ENCODE measurements at regions not wholly inside any gene's neighbourhood (a gene's known extent, or its start where the extent isn't known, plus 50 kb on each side); places are given as distances from the start of the nearest gene placed in this dataset.

- Histone ChIP-seq H3K4me1 (ENCODE audit: control insufficient read depth, insufficient read depth, low read length) (no peaks in the 10 kb centered on the region), H3K27ac (ENCODE audit: low read length) (no peak overlapping the region), H3K4me3 (ENCODE audit: low read length) (no peak overlapping the region), H3K36me3 (ENCODE audit: control insufficient read depth, insufficient read depth, low read length) (no peaks in the 10 kb centered on the region), H3K9me3 (replicated peaks; ENCODE audit: control insufficient read depth, low read depth, low read length) (no peaks in the 10 kb centered on the region), H3K27me3 (ENCODE audit: control insufficient read depth, insufficient read depth, low read length) (no peaks in the 10 kb centered on the region)
- WGBS (ENCODE audit: insufficient coverage): no CpG with 5 or more reads among the region's 1 CpG
- DNase-seq: no peak
Observed at GRCh38 chr2:53572696-53573095, 194.9 kb upstream of the CHAC2 start.

GRCh38 chr2:53569957-53570727, 197.5 kb upstream of the CHAC2 start:
- no peaks in the 10 kb centered on the region for H3K9me3 ChIP-seq (replicated peaks; ENCODE audit: control insufficient read depth, low read depth, low read length)
- no peak overlapping the region for H3K27ac ChIP-seq (ENCODE audit: low read length)
- H3K4me3 ChIP-seq (ENCODE audit: low read length): no peak overlapping the region
- no peaks in the 10 kb centered on the region for H3K36me3 ChIP-seq (ENCODE audit: control insufficient read depth, insufficient read depth, low read length)
- no peaks in the 10 kb centered on the region for H3K4me1 ChIP-seq (ENCODE audit: control insufficient read depth, insufficient read depth, low read length)
- no peaks in the 10 kb centered on the region for H3K27me3 ChIP-seq (ENCODE audit: control insufficient read depth, insufficient read depth, low read length)
- no peak for DNase-seq
- WGBS (ENCODE audit: insufficient coverage): 83% methylated on average over 2 of the region's 14 CpGs

- DNase-seq: peak; percentile 55
- Histone ChIP-seq H3K27me3 (ENCODE audit: control insufficient read depth, insufficient read depth, low read length) (no peaks in the 10 kb centered on the region), H3K4me3 (ENCODE audit: low read length) (no peak overlapping the region), H3K27ac (ENCODE audit: low read length) (no peak overlapping the region), H3K9me3 (replicated peaks; ENCODE audit: control insufficient read depth, low read depth, low read length) (no peaks in the 10 kb centered on the region), H3K4me1 (ENCODE audit: control insufficient read depth, insufficient read depth, low read length) (no peaks in the 10 kb centered on the region), H3K36me3 (ENCODE audit: control insufficient read depth, insufficient read depth, low read length) (no peaks in the 10 kb centered on the region)
- 50% methylated on average over 2 of the region's 4 CpGs for WGBS (ENCODE audit: insufficient coverage)
Observed at GRCh38 chr2:53568469-53568868, 199.1 kb upstream of the CHAC2 start.

GRCh38 chr2:53567073-53567472, 200.5 kb upstream of the CHAC2 start:
- Histone ChIP-seq H3K27me3 (ENCODE audit: control insufficient read depth, insufficient read depth, low read length) (no peaks in the 10 kb centered on the region), H3K9me3 (replicated peaks; ENCODE audit: control insufficient read depth, low read depth, low read length) (no peaks in the 10 kb centered on the region), H3K36me3 (ENCODE audit: control insufficient read depth, insufficient read depth, low read length) (no peaks in the 10 kb centered on the region), H3K27ac (ENCODE audit: low read length) (no peak overlapping the region), H3K4me1 (ENCODE audit: control insufficient read depth, insufficient read depth, low read length) (no peaks in the 10 kb centered on the region), H3K4me3 (ENCODE audit: low read length) (no peak overlapping the region)
- DNase-seq: no peak

- no peaks in the 10 kb centered on the region for H3K36me3 ChIP-seq (ENCODE audit: control insufficient read depth, insufficient read depth, low read length)
- H3K9me3 ChIP-seq (replicated peaks; ENCODE audit: control insufficient read depth, low read depth, low read length): peaks cover 1% of the 10 kb centered on the region
- DNase-seq: no peak
- H3K27me3 ChIP-seq (ENCODE audit: control insufficient read depth, insufficient read depth, low read length): no peaks in the 10 kb centered on the region
- no CpG with 5 or more reads among the region's 4 CpGs for WGBS (ENCODE audit: insufficient coverage)
- H3K4me1 ChIP-seq (ENCODE audit: control insufficient read depth, insufficient read depth, low read length): no peaks in the 10 kb centered on the region
- H3K27ac ChIP-seq (ENCODE audit: low read length): no peak overlapping the region
- no peak overlapping the region for H3K4me3 ChIP-seq (ENCODE audit: low read length)
Observed at GRCh38 chr2:53562407-53562806, 205.2 kb upstream of the CHAC2 start.

GRCh38 chr2:53561155-53561554, 206.4 kb upstream of the CHAC2 start:
- Histone ChIP-seq H3K4me1 (ENCODE audit: control insufficient read depth, insufficient read depth, low read length) (no peaks in the 10 kb centered on the region), H3K27me3 (ENCODE audit: control insufficient read depth, insufficient read depth, low read length) (no peaks in the 10 kb centered on the region), H3K9me3 (replicated peaks; ENCODE audit: control insufficient read depth, low read depth, low read length) (peaks cover 2% of the 10 kb centered on the region), H3K36me3 (ENCODE audit: control insufficient read depth, insufficient read depth, low read length) (no peaks in the 10 kb centered on the region), H3K4me3 (ENCODE audit: low read length) (no peak overlapping the region), H3K27ac (ENCODE audit: low read length) (no peak overlapping the region)
- no peak for DNase-seq
- WGBS (ENCODE audit: insufficient coverage): 80% methylated on average over 1 of the region's 4 CpGs

- no CpG with 5 or more reads among the region's 2 CpGs for WGBS (ENCODE audit: insufficient coverage)
- DNase-seq: no peak
- Histone ChIP-seq H3K4me3 (ENCODE audit: low read length) (no peak overlapping the region), H3K9me3 (replicated peaks; ENCODE audit: control insufficient read depth, low read depth, low read length) (peaks cover 4% of the 10 kb centered on the region), H3K36me3 (ENCODE audit: control insufficient read depth, insufficient read depth, low read length) (no peaks in the 10 kb centered on the region), H3K27me3 (ENCODE audit: control insufficient read depth, insufficient read depth, low read length) (no peaks in the 10 kb centered on the region), H3K4me1 (ENCODE audit: control insufficient read depth, insufficient read depth, low read length) (no peaks in the 10 kb centered on the region), H3K27ac (ENCODE audit: low read length) (no peak overlapping the region)
Observed at GRCh38 chr2:53559302-53559966, 208.2 kb upstream of the CHAC2 start.

GRCh38 chr2:53558867-53559266, 208.7 kb upstream of the CHAC2 start:
- no peaks in the 10 kb centered on the region for H3K4me1 ChIP-seq (ENCODE audit: control insufficient read depth, insufficient read depth, low read length)
- no peak overlapping the region for H3K4me3 ChIP-seq (ENCODE audit: low read length)
- H3K36me3 ChIP-seq (ENCODE audit: control insufficient read depth, insufficient read depth, low read length): no peaks in the 10 kb centered on the region
- H3K9me3 ChIP-seq (replicated peaks; ENCODE audit: control insufficient read depth, low read depth, low read length): peaks cover 9% of the 10 kb centered on the region
- H3K27me3 ChIP-seq (ENCODE audit: control insufficient read depth, insufficient read depth, low read length): no peaks in the 10 kb centered on the region
- DNase-seq: no peak
- no CpG with 5 or more reads among the region's 2 CpGs for WGBS (ENCODE audit: insufficient coverage)
- H3K27ac ChIP-seq (ENCODE audit: low read length): no peak overlapping the region

- no peaks in the 10 kb centered on the region for H3K27me3 ChIP-seq (ENCODE audit: control insufficient read depth, insufficient read depth, low read length)
- WGBS (ENCODE audit: insufficient coverage): 52% methylated on average over 3 of the region's 4 CpGs
- DNase-seq: no peak
Observed at GRCh38 chr2:53549497-53549896, 218.1 kb upstream of the CHAC2 start.

GRCh38 chr2:53545604-53546003, 222.0 kb upstream of the CHAC2 start:
- H3K27ac ChIP-seq (ENCODE audit: low read length): no peak overlapping the region
- no peaks in the 10 kb centered on the region for H3K36me3 ChIP-seq (ENCODE audit: control insufficient read depth, insufficient read depth, low read length)
- H3K4me1 ChIP-seq (ENCODE audit: control insufficient read depth, insufficient read depth, low read length): no peaks in the 10 kb centered on the region
- no peaks in the 10 kb centered on the region for H3K27me3 ChIP-seq (ENCODE audit: control insufficient read depth, insufficient read depth, low read length)
- no peak overlapping the region for H3K4me3 ChIP-seq (ENCODE audit: low read length)
- DNase-seq: no peak
- peaks cover 7% of the 10 kb centered on the region for H3K9me3 ChIP-seq (replicated peaks; ENCODE audit: control insufficient read depth, low read depth, low read length)
- WGBS (ENCODE audit: insufficient coverage): 79% methylated on average over 4 of the region's 4 CpGs

More at GRCh38 chr2:53549497-53549896, 218.1 kb upstream of the CHAC2 start:
- no peaks in the 10 kb centered on the region for H3K4me1 ChIP-seq (ENCODE audit: control insufficient read depth, insufficient read depth, low read length)
- peaks cover 6% of the 10 kb centered on the region for H3K9me3 ChIP-seq (replicated peaks; ENCODE audit: control insufficient read depth, low read depth, low read length)
- no peaks in the 10 kb centered on the region for H3K36me3 ChIP-seq (ENCODE audit: control insufficient read depth, insufficient read depth, low read length)
- no peak overlapping the region for H3K4me3 ChIP-seq (ENCODE audit: low read length)
- H3K27ac ChIP-seq (ENCODE audit: low read length): no peak overlapping the region

All from muscle of leg (tissue), 3 donors.